ENCODE measurements at regions not wholly inside any gene's neighbourhood (a gene's known extent, or its start where the extent isn't known, plus 50 kb on each side); places are given as distances from the start of the nearest gene placed in this dataset.

DNA sequence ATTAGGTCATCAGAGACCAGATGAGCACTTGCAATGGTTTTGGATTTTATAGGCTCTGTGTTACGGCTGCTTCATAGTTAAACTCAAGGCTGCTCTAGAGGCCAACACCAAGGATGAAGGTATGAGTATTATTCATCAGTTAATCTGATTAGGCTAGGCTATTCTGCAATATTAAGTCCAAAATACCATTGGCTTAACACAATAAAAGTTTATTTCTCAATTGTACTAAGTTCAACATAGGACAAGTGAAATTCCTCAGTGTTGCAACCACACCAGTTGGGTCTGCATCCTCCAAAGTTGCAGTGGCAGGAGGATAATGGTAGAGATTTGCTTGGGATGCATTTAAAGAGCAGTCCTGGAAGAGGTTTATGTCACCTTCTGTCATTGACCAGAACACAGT lies 538.3 kb upstream of the CDH2 start:
- H3K4me1 ChIP-seq (ENCODE audit: control insufficient read depth, extremely low read depth, insufficient read depth, low read length) = no peaks in the 10 kb centered on the region
- DNase-seq (ENCODE audit: low read depth, low spot score) = no peak
- TF ChIP-seq, protein P1, sequence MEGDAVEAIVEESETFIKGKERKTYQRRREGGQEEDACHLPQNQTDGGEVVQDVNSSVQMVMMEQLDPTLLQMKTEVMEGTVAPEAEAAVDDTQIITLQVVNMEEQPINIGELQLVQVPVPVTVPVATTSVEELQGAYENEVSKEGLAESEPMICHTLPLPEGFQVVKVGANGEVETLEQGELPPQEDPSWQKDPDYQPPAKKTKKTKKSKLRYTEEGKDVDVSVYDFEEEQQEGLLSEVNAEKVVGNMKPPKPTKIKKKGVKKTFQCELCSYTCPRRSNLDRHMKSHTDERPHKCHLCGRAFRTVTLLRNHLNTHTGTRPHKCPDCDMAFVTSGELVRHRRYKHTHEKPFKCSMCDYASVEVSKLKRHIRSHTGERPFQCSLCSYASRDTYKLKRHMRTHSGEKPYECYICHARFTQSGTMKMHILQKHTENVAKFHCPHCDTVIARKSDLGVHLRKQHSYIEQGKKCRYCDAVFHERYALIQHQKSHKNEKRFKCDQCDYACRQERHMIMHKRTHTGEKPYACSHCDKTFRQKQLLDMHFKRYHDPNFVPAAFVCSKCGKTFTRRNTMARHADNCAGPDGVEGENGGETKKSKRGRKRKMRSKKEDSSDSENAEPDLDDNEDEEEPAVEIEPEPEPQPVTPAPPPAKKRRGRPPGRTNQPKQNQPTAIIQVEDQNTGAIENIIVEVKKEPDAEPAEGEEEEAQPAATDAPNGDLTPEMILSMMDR (optimal IDR thresholded peaks at IDR 0.05 in 1 of 3, IDR thresholded peaks at IDR 0.05 in 1 of 3, conservative IDR thresholded peaks at IDR 0.05 in 1 of 3; ENCODE audit: extremely low read depth in 1 of 3, insufficient read depth in 2 of 3, low read length in 3 of 3) = no peak
- no peak for TF ChIP-seq EZH2 (IDR thresholded peaks at IDR 0.05; ENCODE audit: low read length)
- no peak overlapping the region for H3K27ac ChIP-seq (ENCODE audit: control insufficient read depth, insufficient read depth, low read length)
- no peaks in the 10 kb centered on the region for H4K20me1 ChIP-seq (ENCODE audit: control insufficient read depth, extremely low read depth, insufficient read depth, low read length)
- no peaks in the 10 kb centered on the region for H3K9me3 ChIP-seq (ENCODE audit: control insufficient read depth, low read depth, low read length)
- no peak overlapping the region for H3K9ac ChIP-seq (ENCODE audit: control insufficient read depth, extremely low read depth, insufficient read depth, low read length)
- no peaks in the 10 kb centered on the region for H3K27me3 ChIP-seq (ENCODE audit: control insufficient read depth, extremely low read depth, insufficient read depth, low read length)
- no peaks in the 10 kb centered on the region for H3K36me3 ChIP-seq (ENCODE audit: control insufficient read depth in 2 of 2, extremely low read depth in 1 of 2, insufficient read depth in 2 of 2, low read length in 2 of 2)
- no peak overlapping the region for H2AFZ ChIP-seq (ENCODE audit: control insufficient read depth, low read length)
- no peak overlapping the region for H3K4me2 ChIP-seq (ENCODE audit: control insufficient read depth, extremely low read depth, insufficient read depth, low read depth, low read length)
- H3K79me2 ChIP-seq (ENCODE audit: control insufficient read depth, insufficient read depth, low read length) = no peaks in the 10 kb centered on the region
- dilution Hi-C loops (cut with MboI; ENCODE audit: extremely low pct_ligation_motif_present, low sequenced_read_pairs) = no loop called here
- FAIRE-seq = no peak
- H3K4me3 ChIP-seq (ENCODE audit: control insufficient read depth in 2 of 3, extremely low read depth in 1 of 3, insufficient read depth in 2 of 3, low read depth in 1 of 3, low read length in 3 of 3) = no peak overlapping the region
- H3K9me1 ChIP-seq (ENCODE audit: control insufficient read depth, extremely low read depth, insufficient read depth, low read length) = no peaks in the 10 kb centered on the region

DNA sequence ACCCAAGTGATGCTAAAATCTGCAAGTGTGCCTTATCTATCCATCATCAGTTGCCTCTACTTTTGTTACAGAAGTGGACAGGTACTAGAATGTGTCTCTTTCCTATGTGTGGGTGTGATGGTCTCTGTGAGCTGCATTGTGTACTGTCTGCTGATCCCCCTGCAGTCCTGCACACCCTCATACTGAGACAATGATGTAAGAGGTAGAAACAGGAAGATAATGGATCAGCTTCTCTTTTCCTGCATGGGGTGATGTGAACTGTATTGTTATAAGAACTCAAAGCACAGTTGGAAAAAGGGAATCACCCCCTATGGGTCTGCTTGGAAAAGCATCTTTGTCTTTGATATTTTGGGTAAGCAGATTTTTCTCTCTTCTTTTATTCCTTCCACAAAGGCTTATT lies 537.6 kb upstream of the CDH2 start:
- no peak for DNase-seq (ENCODE audit: low read depth, low spot score)
- H3K4me3 ChIP-seq (ENCODE audit: control insufficient read depth in 2 of 3, extremely low read depth in 1 of 3, insufficient read depth in 2 of 3, low read depth in 1 of 3, low read length in 3 of 3) = no peak overlapping the region
- no peaks in the 10 kb centered on the region for H4K20me1 ChIP-seq (ENCODE audit: control insufficient read depth, extremely low read depth, insufficient read depth, low read length)
- no peaks in the 10 kb centered on the region for H3K9me3 ChIP-seq (ENCODE audit: control insufficient read depth, low read depth, low read length)
- TF ChIP-seq, protein P1 (optimal IDR thresholded peaks at IDR 0.05 in 1 of 3, IDR thresholded peaks at IDR 0.05 in 1 of 3, conservative IDR thresholded peaks at IDR 0.05 in 1 of 3; ENCODE audit: extremely low read depth in 1 of 3, insufficient read depth in 2 of 3, low read length in 3 of 3) = no peak
- no peak for TF ChIP-seq EZH2 (IDR thresholded peaks at IDR 0.05; ENCODE audit: low read length)
- no peak overlapping the region for H3K27ac ChIP-seq (ENCODE audit: control insufficient read depth, insufficient read depth, low read length)
- H3K4me1 ChIP-seq (ENCODE audit: control insufficient read depth, extremely low read depth, insufficient read depth, low read length) = no peaks in the 10 kb centered on the region
- FAIRE-seq = no peak
- no peaks in the 10 kb centered on the region for H3K27me3 ChIP-seq (ENCODE audit: control insufficient read depth, extremely low read depth, insufficient read depth, low read length)
- H3K79me2 ChIP-seq (ENCODE audit: control insufficient read depth, insufficient read depth, low read length) = no peaks in the 10 kb centered on the region
- no peak overlapping the region for H3K4me2 ChIP-seq (ENCODE audit: control insufficient read depth, extremely low read depth, insufficient read depth, low read depth, low read length)
- no peaks in the 10 kb centered on the region for H3K9me1 ChIP-seq (ENCODE audit: control insufficient read depth, extremely low read depth, insufficient read depth, low read length)
- dilution Hi-C loops (cut with MboI; ENCODE audit: extremely low pct_ligation_motif_present, low sequenced_read_pairs) = no loop called here
- H2AFZ ChIP-seq (ENCODE audit: control insufficient read depth, low read length) = no peak overlapping the region
- no peaks in the 10 kb centered on the region for H3K36me3 ChIP-seq (ENCODE audit: control insufficient read depth in 2 of 2, extremely low read depth in 1 of 2, insufficient read depth in 2 of 2, low read length in 2 of 2)
- H3K9ac ChIP-seq (ENCODE audit: control insufficient read depth, extremely low read depth, insufficient read depth, low read length) = no peak overlapping the region

Measured in keratinocyte (primary cell).